Epithelial cell of esophagus (primary cell): ENCODE measurements at regions not wholly inside any gene's neighbourhood (a gene's known extent, or its start where the extent isn't known, plus 50 kb on each side); places are given as distances from the start of the nearest gene placed in this dataset.

Source experiments
- DNase-seq: peaks from one replicate; pipeline ENCODE4 v3.0.0; 2010; ENCODE audit warnings: low read depth
- H3K4me3 ChIP-seq: 2 replicates; pipeline ENCODE4 v1.5.1; 2011; ENCODE audit warnings: mild to moderate bottlenecking, low read length, control low read depth
- CTCF ChIP-seq: IDR thresholded peaks from 2 replicates; pipeline ENCODE4 v1.5.1; 2011; ENCODE audit warnings: low read depth, mild to moderate bottlenecking, low read length, control low read depth, inconsistent platforms; ENCODE audit not compliant: insufficient read depth; ENCODE audit errors: missing control alignments

DNA sequence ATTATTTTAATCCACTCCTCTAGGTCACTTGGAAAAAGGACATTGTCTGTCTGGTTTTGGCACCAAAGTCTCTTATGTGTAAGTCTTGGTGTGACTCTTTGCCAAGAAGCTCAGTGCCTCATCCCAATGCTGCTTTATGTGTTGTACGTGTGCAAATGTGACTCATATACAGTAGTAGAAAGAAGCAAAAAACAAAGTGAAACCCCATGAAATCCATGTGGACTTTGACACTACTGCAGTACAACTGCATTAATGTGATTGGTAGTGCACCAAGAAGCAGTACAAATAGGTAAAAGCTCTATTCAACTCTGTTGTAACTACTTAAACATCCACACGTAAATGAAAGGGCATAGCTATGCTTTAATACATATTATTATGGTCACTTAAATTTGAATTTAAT lies 59.6 kb upstream of the EIF1AY start:
- H3K4me3 ChIP-seq, result no peak overlapping the region
- no peak for DNase-seq
- TF ChIP-seq CTCF, result no peak
